Retinal pigment epithelial cell (primary cell): ENCODE measurements at regions not wholly inside any gene's neighbourhood (a gene's known extent, or its start where the extent isn't known, plus 50 kb on each side); places are given as distances from the start of the nearest gene placed in this dataset.

Experiments used
- DNase-seq: peaks from one replicate; pipeline ENCODE4 v3.0.0-alpha.2; 2010; ENCODE audit warnings: low read depth
- H3K4me3 ChIP-seq: 2 replicates; pipeline ENCODE4 v1.5.1; 2011; ENCODE audit warnings: mild to moderate bottlenecking, low read length, control low read depth, moderate library complexity
- CTCF ChIP-seq: conservative IDR thresholded peaks from 2 replicates; pipeline ENCODE4 v1.5.1; 2011; ENCODE audit warnings: low read depth, low read length, control low read depth, inconsistent platforms

- no peak overlapping the region for H3K4me3 ChIP-seq
- DNase-seq = no peak
- no peak for TF ChIP-seq CTCF
These were observed 174.5 kb upstream of the POU3F1 start for GRCh38 chr1:38221006-38221649.

- TF ChIP-seq CTCF = no peak
- DNase-seq = no peak
- no peak overlapping the region for H3K4me3 ChIP-seq
These were observed 170.7 kb upstream of the POU3F1 start for GRCh38 chr1:38217316-38217715.

GRCh38 chr1:38213646-38214434 is 167.2 kb upstream of the POU3F1 start:
- TF ChIP-seq CTCF = no peak
- no peak for DNase-seq
- no peak overlapping the region for H3K4me3 ChIP-seq

GRCh38 chr1:38210895-38211177 is 164.2 kb upstream of the POU3F1 start:
- DNase-seq = no peak
- no peak overlapping the region for H3K4me3 ChIP-seq
- TF ChIP-seq CTCF = no peak

- no peak for DNase-seq
- H3K4me3 ChIP-seq = no peak overlapping the region
- no peak for TF ChIP-seq CTCF
These were observed 163.7 kb upstream of the POU3F1 start for GRCh38 chr1:38210021-38210894.

GRCh38 chr1:38208716-38209632 is 162.4 kb upstream of the POU3F1 start:
- TF ChIP-seq CTCF = no peak
- no peak for DNase-seq
- H3K4me3 ChIP-seq = no peak overlapping the region
